Esophagus muscularis mucosa (tissue), 4 donors: ENCODE measurements at regions not wholly inside any gene's neighbourhood (a gene's known extent, or its start where the extent isn't known, plus 50 kb on each side); places are given as distances from the start of the nearest gene placed in this dataset.

Experiments
- DNase-seq: peaks from one replicate; pipeline ENCODE4 v3.0.0-alpha.2; 2017; ENCODE audit errors: extremely low spot score
- H3K27ac ChIP-seq, 4 donors: fragments of 200-600 bp; sonication (generic); replicated peaks in 1 of 4; 1 replicate in 3 of 4; 2 replicates in 1 of 4; pipeline ENCODE4 v1.5.1; 2016 to 2019; ENCODE audit warnings: mild to moderate bottlenecking in 1 of 4
- H3K27me3 ChIP-seq, 4 donors: fragments of 200-600 bp; sonication (generic); one replicate each; pipeline versions ENCODE4 v1.5.1 to v1.6.0; 2016 to 2019
- H3K36me3 ChIP-seq, 4 donors: fragments of 200-600 bp; sonication (generic); one replicate each; pipeline ENCODE4 v1.5.1; 2016 to 2019
- H3K4me1 ChIP-seq, 4 donors: fragments of 200-600 bp; sonication (generic); one replicate each; pipeline ENCODE4 v1.5.1; 2016 to 2019
- H3K4me3 ChIP-seq, 4 donors: fragments of 200-600 bp; sonication (generic); 1 replicate in 2 of 4; 2 replicates in 2 of 4; pipeline ENCODE4 v1.5.1; 2016 to 2019; ENCODE audit warnings: mild to moderate bottlenecking in 4 of 4, moderate library complexity in 1 of 4
- H3K9me3 ChIP-seq, 4 donors: fragments of 200-600 bp; sonication (generic); 1 replicate in 3 of 4; 2 replicates in 1 of 4; pipeline ENCODE4 v1.5.1; 2016 to 2019
- EP300 ChIP-seq: sonication (generic); formaldehyde crosslinking; IDR thresholded peaks from one replicate; pipeline ENCODE4 v1.6.1; 2017; ENCODE audit warnings: antibody characterized with exemption
- POLR2A ChIP-seq: fragments of 450-650 bp; IDR thresholded peaks from one replicate; pipeline ENCODE4 v1.6.1; 2017; ENCODE audit warnings: antibody characterized with exemption, moderate library complexity, mild to moderate bottlenecking, low read depth
- POLR2AphosphoS5 ChIP-seq, 2 donors: sonication (generic); formaldehyde crosslinking; IDR thresholded peaks; one replicate each; pipeline ENCODE4 v1.6.1; 2017; ENCODE audit warnings: antibody characterized with exemption in 2 of 2
- WGBS: methylation state at CpG from one replicate; pipeline ENCODE4 v1.1.5; 2018; 5-methylcytosine and 5-hydroxymethylcytosine counted together
- intact Hi-C: fragments of 100-400 bp; cut with DNase I; formaldehyde crosslinking; loops from one replicate; pipeline ENCODE4 v1.15.1; 2023
- TF ChIP-seq, protein P1 (sequence below), 3 experiments: fragments of 200-600 bp in 2 of 3; fragments of 450-650 bp in 1 of 3; sonication (generic) in 2 of 3; IDR thresholded peaks; one replicate each; pipeline ENCODE4 v1.5.1; 2017 to 2019; ENCODE audit warnings: antibody characterized with exemption in 3 of 3, mild to moderate bottlenecking in 2 of 3, moderate library complexity in 1 of 3

DNA sequence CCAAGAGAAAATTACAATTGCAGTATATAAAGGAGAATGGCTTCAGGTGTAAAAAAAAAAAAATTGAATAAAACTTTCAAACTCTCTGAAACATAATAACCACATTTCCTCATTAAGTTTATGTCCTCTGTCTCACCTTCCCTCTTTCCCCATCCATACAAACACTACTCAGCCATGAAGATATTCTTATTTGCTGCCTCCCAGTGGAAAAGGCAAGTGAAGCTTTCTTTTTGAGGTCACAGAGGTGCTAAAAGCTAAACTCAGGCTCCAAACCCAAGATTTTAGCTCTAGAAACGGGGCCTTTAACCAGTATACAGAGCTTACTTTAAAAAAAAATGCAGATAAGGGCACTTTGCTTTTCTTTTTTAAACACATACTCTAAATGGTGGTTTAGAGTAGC is 1568.5 kb downstream of the FAM181B start:
- H3K9me3 ChIP-seq: no peaks in the 10 kb centered on the region
- no peak for DNase-seq

DNA sequence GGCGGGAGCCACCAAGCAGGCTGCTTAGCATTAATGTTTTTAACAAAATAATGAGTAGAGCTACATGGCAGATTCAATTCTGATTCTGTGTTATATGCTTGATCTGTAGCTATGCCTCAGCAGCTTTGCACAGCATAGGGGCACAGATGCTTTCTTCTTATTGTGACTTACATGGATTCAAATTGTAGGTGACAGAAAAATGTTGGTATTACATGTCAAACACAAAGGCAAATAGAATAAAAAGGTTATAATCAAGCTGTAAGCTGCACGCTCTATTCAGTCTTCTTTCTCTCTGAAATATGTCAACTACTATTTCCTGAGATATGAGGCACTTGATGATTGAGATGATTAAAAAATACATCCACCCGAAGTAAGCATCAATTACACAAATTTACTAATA is 1573.8 kb downstream of the FAM181B start:
- 70% methylated on average over 3 of the region's 3 CpGs for WGBS
- intact Hi-C loops: no loop called here
- DNase-seq: no peak
- Histone ChIP-seq H3K27me3 (no peaks in the 10 kb centered on the region), H3K4me1 (no peaks in the 10 kb centered on the region), H3K9me3 (no peaks in the 10 kb centered on the region), H3K4me3 (no peak overlapping the region), H3K27ac (no peak overlapping the region), H3K36me3 (no peaks in the 10 kb centered on the region)
- no peak for TF ChIP-seq EP300
- TF ChIP-seq POLR2AphosphoS5 (IDR thresholded peaks at IDR 0.05): no peak
- TF ChIP-seq, protein P1, sequence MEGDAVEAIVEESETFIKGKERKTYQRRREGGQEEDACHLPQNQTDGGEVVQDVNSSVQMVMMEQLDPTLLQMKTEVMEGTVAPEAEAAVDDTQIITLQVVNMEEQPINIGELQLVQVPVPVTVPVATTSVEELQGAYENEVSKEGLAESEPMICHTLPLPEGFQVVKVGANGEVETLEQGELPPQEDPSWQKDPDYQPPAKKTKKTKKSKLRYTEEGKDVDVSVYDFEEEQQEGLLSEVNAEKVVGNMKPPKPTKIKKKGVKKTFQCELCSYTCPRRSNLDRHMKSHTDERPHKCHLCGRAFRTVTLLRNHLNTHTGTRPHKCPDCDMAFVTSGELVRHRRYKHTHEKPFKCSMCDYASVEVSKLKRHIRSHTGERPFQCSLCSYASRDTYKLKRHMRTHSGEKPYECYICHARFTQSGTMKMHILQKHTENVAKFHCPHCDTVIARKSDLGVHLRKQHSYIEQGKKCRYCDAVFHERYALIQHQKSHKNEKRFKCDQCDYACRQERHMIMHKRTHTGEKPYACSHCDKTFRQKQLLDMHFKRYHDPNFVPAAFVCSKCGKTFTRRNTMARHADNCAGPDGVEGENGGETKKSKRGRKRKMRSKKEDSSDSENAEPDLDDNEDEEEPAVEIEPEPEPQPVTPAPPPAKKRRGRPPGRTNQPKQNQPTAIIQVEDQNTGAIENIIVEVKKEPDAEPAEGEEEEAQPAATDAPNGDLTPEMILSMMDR (IDR thresholded peaks at IDR 0.05): no peak
- TF ChIP-seq POLR2A: no peak

More for the DNA sequence above, 1568.5 kb downstream of the FAM181B start:
- Histone ChIP-seq H3K4me3 (no peak overlapping the region), H3K27me3 (no peaks in the 10 kb centered on the region), H3K27ac (no peak overlapping the region), H3K4me1 (no peaks in the 10 kb centered on the region), H3K36me3 (no peaks in the 10 kb centered on the region)
- 68% methylated on average over 1 of the region's 1 CpG for WGBS
- no peak for TF ChIP-seq EP300
- TF ChIP-seq POLR2AphosphoS5 (IDR thresholded peaks at IDR 0.05): no peak
- TF ChIP-seq POLR2A: no peak
- TF ChIP-seq, protein P1 (IDR thresholded peaks at IDR 0.05): no peak
- intact Hi-C loops: no loop called here

DNA sequence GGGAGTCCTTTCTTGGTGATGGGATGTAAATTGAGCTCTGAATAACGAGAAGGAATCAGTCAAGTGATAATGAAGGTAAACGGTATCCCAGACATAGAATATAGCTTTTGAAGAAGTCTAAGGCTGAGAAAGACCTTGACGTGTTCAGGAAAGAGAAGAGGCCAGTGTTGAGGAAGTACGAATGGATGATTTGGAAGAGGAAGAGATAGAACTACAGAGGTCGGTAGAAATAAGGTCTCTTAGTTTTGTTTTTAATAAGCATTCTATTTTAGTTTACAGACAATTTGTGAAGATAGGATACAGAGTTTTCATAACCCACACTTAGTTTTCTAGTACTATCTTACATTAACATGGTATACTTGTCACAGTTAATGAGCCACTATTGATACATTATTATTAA is 1598.1 kb downstream of the FAM181B start:
- Histone ChIP-seq H3K9me3 (no peaks in the 10 kb centered on the region), H3K27ac (no peak overlapping the region), H3K27me3 (no peaks in the 10 kb centered on the region), H3K4me1 (no peaks in the 10 kb centered on the region), H3K36me3 (no peaks in the 10 kb centered on the region), H3K4me3 (no peak overlapping the region)
- no peak for DNase-seq
- WGBS: 75% methylated on average over 5 of the region's 5 CpGs
- intact Hi-C loops: no loop called here
- TF ChIP-seq POLR2AphosphoS5 (IDR thresholded peaks at IDR 0.05): no peak
- TF ChIP-seq, protein P1 (IDR thresholded peaks at IDR 0.05): no peak
- no peak for TF ChIP-seq EP300
- TF ChIP-seq POLR2A: no peak

DNA sequence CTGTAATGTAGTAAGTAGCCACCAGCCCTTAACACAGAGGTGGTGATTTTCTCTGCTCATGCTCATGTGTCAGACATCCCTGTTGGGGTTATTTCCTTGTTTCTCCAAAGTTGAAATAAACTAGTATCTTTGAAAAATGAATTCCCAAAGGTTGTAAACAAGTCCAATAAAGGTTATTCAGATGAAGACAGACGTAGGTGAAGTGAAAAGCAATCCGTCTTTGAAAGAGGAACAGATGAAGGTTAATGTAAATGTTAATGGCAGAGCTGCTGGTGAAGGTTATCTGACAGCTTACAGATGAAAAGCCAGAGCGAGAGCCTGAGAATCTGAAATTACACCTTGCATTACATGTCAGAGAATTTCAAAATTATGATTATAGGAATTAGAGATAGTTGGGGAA is 1604.0 kb downstream of the FAM181B start:
- TF ChIP-seq POLR2AphosphoS5 (IDR thresholded peaks at IDR 0.05) (no peak), POLR2A (no peak), EP300 (no peak)
- TF ChIP-seq, protein P1 (IDR thresholded peaks at IDR 0.05): no peak
- 48% methylated on average over 3 of the region's 3 CpGs for WGBS
- no peak overlapping the region for H3K4me3 ChIP-seq
- H3K9me3 ChIP-seq: no peaks in the 10 kb centered on the region
- DNase-seq: no peak
- intact Hi-C loops: no loop called here
- no peaks in the 10 kb centered on the region for H3K36me3 ChIP-seq
- no peak overlapping the region for H3K27ac ChIP-seq
- H3K27me3 ChIP-seq: no peaks in the 10 kb centered on the region
- no peaks in the 10 kb centered on the region for H3K4me1 ChIP-seq

DNA sequence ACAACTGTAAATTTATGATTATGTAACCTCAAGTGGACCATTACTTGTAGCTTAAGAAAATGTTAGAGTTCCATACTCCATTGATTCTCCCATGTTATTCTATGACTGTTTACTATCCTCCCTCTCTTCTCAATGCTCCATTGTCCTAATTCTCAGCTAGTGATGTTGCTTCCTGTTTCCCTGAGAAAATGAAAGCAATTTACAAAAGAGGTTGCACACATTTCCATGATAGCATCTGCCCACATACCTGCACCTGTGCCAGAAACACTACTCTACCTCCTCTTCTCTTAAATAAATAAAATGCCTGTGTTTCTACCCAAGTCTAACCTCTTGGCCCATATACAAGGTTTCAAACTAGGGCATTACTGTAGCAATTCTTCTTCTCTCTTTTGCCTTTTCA is 1620.9 kb downstream of the FAM181B start:
- no peaks in the 10 kb centered on the region for H3K9me3 ChIP-seq
- H3K4me3 ChIP-seq: no peak overlapping the region
- TF ChIP-seq EP300 (no peak), POLR2A (no peak), POLR2AphosphoS5 (IDR thresholded peaks at IDR 0.05) (no peak)
- TF ChIP-seq, protein P1 (IDR thresholded peaks at IDR 0.05): no peak
- no peak overlapping the region for H3K27ac ChIP-seq
- H3K27me3 ChIP-seq: no peaks in the 10 kb centered on the region
- no peak for DNase-seq
- no peaks in the 10 kb centered on the region for H3K4me1 ChIP-seq
- H3K36me3 ChIP-seq: no peaks in the 10 kb centered on the region
- intact Hi-C loops: no loop called here
